GM19395 (cell line): ENCODE measurements at regions not wholly inside any gene's neighbourhood (a gene's known extent, or its start where the extent isn't known, plus 50 kb on each side); places are given as distances from the start of the nearest gene placed in this dataset.
"Not testable (repeated sequence)": the region's sequence is repeated elsewhere in the genome, so short reads cannot be mapped to it uniquely, and the experiment has no call there.

Experiments used
- ATAC-seq: cut with Tn5 transposase; IDR thresholded peaks from one replicate; pipeline ENCODE4 v1.9.1; 2021; ENCODE audit warnings: mild to moderate bottlenecking, moderate library complexity; ENCODE audit not compliant: unreplicated experiment

- ATAC-seq, result no peak
These were observed 80.0 kb downstream of the GALR1 start for GRCh38 chr18:77329651-77330050.

- ATAC-seq, result no peak
These were observed 85.2 kb downstream of the GALR1 start for GRCh38 chr18:77334876-77335275.

GRCh38 chr18:77337604-77338003 lies 88.0 kb downstream of the GALR1 start:
- ATAC-seq, result no peak

GRCh38 chr18:77339093-77339492 lies 89.4 kb downstream of the GALR1 start:
- no peak for ATAC-seq

GRCh38 chr18:77339623-77340022 lies 90.0 kb downstream of the GALR1 start:
- no peak for ATAC-seq

GRCh38 chr18:77340815-77341214 lies 91.2 kb downstream of the GALR1 start:
- ATAC-seq, result no peak

GRCh38 chr18:77341527-77342325 lies 92.1 kb downstream of the GALR1 start:
- ATAC-seq, result no peak

- ATAC-seq, result no peak
These were observed 93.1 kb downstream of the GALR1 start for GRCh38 chr18:77342736-77343135.

- no peak for ATAC-seq
These were observed 94.3 kb downstream of the GALR1 start for GRCh38 chr18:77343846-77344510.

- no peak for ATAC-seq
These were observed 95.3 kb downstream of the GALR1 start for GRCh38 chr18:77344786-77345500.

GRCh38 chr18:77346208-77346810 lies 96.7 kb downstream of the GALR1 start:
- no peak for ATAC-seq

- ATAC-seq, result not testable (repeated sequence)
These were observed 103.7 kb downstream of the GALR1 start for GRCh38 chr18:77353349-77353748.

- ATAC-seq, result no peak
These were observed 110.1 kb downstream of the GALR1 start for GRCh38 chr18:77359561-77360314.

GRCh38 chr18:77360315-77361190 lies 110.9 kb downstream of the GALR1 start:
- ATAC-seq, result no peak

GRCh38 chr18:77361382-77361781 lies 111.7 kb downstream of the GALR1 start:
- no peak for ATAC-seq

GRCh38 chr18:77365667-77366066 lies 116.0 kb downstream of the GALR1 start:
- ATAC-seq, result no peak

GRCh38 chr18:77366067-77366719 lies 116.5 kb downstream of the GALR1 start:
- ATAC-seq, result no peak

GRCh38 chr18:77366720-77367641 lies 117.3 kb downstream of the GALR1 start:
- ATAC-seq, result no peak
